ENCODE measurements at regions not wholly inside any gene's neighbourhood (a gene's known extent, or its start where the extent isn't known, plus 50 kb on each side); places are given as distances from the start of the nearest gene placed in this dataset.
"Not testable (repeated sequence)": the region's sequence is repeated elsewhere in the genome, so short reads cannot be mapped to it uniquely, and the experiment has no call there.

- ChIA-PET POLR2A (no interaction called here), CTCF (no interaction called here)
- DNase-seq (ENCODE audit: extremely low spot score) = no peak
- no peak for TF ChIP-seq CTCF (IDR thresholded peaks at IDR 0.05; ENCODE audit: control extremely low read depth, extremely low read depth, low read depth, missing control alignments)
These were observed 860.0 kb downstream of the LTN1 start for GRCh38 chr21:28132713-28133112.

- ChIA-PET POLR2A (no interaction called here), CTCF (no interaction called here)
- no peak for TF ChIP-seq CTCF (IDR thresholded peaks at IDR 0.05; ENCODE audit: control extremely low read depth, extremely low read depth, low read depth, missing control alignments)
- DNase-seq (ENCODE audit: extremely low spot score) = no peak
These were observed 865.4 kb downstream of the LTN1 start for GRCh38 chr21:28127175-28127785.

GRCh38 chr21:28126521-28127174, 866.0 kb downstream of the LTN1 start:
- no peak for TF ChIP-seq CTCF (IDR thresholded peaks at IDR 0.05; ENCODE audit: control extremely low read depth, extremely low read depth, low read depth, missing control alignments)
- ChIA-PET CTCF (no interaction called here), POLR2A (no interaction called here)
- no peak for DNase-seq (ENCODE audit: extremely low spot score)

- POLR2A ChIA-PET = no interaction called here
- DNase-seq (ENCODE audit: extremely low spot score) = no peak
- CTCF ChIA-PET = no interaction called here
- TF ChIP-seq CTCF (IDR thresholded peaks at IDR 0.05; ENCODE audit: control extremely low read depth, extremely low read depth, low read depth, missing control alignments) = no peak
These were observed 868.1 kb downstream of the LTN1 start for GRCh38 chr21:28124541-28124940.

- TF ChIP-seq CTCF (IDR thresholded peaks at IDR 0.05; ENCODE audit: control extremely low read depth, extremely low read depth, low read depth, missing control alignments) = no peak
- DNase-seq (ENCODE audit: extremely low spot score) = no peak
- CTCF ChIA-PET = no interaction called here
- POLR2A ChIA-PET = no interaction called here
These were observed 874.1 kb downstream of the LTN1 start for GRCh38 chr21:28118570-28118969.

GRCh38 chr21:28114986-28115385, 877.7 kb downstream of the LTN1 start:
- DNase-seq (ENCODE audit: extremely low spot score); CTCF ChIA-PET: not testable (repeated sequence)

GRCh38 chr21:28113718-28114117, 879.0 kb downstream of the LTN1 start:
- ChIA-PET POLR2A (no interaction called here), CTCF (no interaction called here)
- no peak for DNase-seq (ENCODE audit: extremely low spot score)
- no peak for TF ChIP-seq CTCF (IDR thresholded peaks at IDR 0.05; ENCODE audit: control extremely low read depth, extremely low read depth, low read depth, missing control alignments)

More at GRCh38 chr21:28114986-28115385, 877.7 kb downstream of the LTN1 start:
- POLR2A ChIA-PET = not testable (repeated sequence)
